ENCODE measurements at regions not wholly inside any gene's neighbourhood (a gene's known extent, or its start where the extent isn't known, plus 50 kb on each side); places are given as distances from the start of the nearest gene placed in this dataset.

- peak; percentile 58 for DNase-seq (ENCODE audit: low spot score)
These were observed 56.7 kb upstream of the RAB38 start for GRCh38 chr11:88231894-88232482.

DNA sequence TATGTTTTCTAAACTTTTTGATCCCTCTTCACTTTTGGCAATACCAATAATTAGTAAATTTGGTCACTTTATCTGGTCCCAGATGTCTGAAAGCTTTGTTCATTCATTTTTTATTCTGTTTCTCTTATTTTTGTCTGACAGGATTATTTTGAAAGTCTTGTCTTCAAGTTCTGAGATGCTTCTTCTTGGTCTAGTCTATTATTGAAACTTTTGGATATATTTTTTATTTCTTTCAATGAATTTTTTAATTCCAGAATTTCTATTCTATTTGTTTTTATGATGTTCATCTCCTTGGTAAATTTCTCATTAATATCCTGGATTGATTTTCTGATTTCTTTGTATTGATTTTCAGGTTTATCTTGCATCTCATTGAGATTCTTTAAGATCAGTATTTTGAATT, 54.1 kb upstream of the RAB38 start:
- DNase-seq (ENCODE audit: low spot score): no peak

All from GM03348 (cell line).